ENCODE measurements at regions not wholly inside any gene's neighbourhood (a gene's known extent, or its start where the extent isn't known, plus 50 kb on each side); places are given as distances from the start of the nearest gene placed in this dataset.

DNA sequence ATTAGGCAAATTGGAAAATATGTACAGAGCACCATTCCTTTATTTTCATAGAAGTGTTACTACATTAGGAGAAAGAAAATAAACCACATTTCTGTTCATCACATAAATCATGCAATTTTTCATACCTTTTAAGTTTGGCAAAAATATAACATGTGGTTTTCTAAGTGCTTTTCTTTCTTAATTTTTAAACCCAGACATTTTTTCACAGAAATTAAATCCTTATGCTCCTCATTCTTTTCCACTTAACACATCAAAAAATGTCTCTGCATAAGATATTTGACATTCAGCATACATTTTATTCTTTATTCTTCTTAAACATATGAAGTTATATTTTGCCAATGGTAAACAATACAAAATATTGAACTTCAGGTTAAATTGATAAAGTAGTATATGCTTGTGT, 826.6 kb upstream of the SLIT2 start:
- TF ChIP-seq CTCF (IDR thresholded peaks at IDR 0.05; ENCODE audit: extremely low read depth in 1 of 2, insufficient read depth in 1 of 2, low read depth in 1 of 2, low read length in 2 of 2) (no peak), POLR2AphosphoS5 (IDR thresholded peaks at IDR 0.05; ENCODE audit: insufficient read depth, low read depth, low read length) (no peak), JUN (IDR thresholded peaks at IDR 0.05; ENCODE audit: borderline replicate concordance, insufficient read depth, insufficient read length, low read depth) (no peak), POLR2A (IDR thresholded peaks at IDR 0.05; ENCODE audit: low read depth, low read length) (no peak), EZH2 (IDR thresholded peaks at IDR 0.05; ENCODE audit: borderline replicate concordance, low read depth, low read length, severe bottlenecking) (no peak), GATA2 (IDR thresholded peaks at IDR 0.05; ENCODE audit: insufficient read depth, insufficient read length, low read depth, low read length) (no peak), MYC (IDR thresholded peaks at IDR 0.05; ENCODE audit: low read depth, low read length) (no peak), FOS (IDR thresholded peaks at IDR 0.05; ENCODE audit: borderline replicate concordance, insufficient read depth, low read length) (no peak)
- TF ChIP-seq, protein P1, sequence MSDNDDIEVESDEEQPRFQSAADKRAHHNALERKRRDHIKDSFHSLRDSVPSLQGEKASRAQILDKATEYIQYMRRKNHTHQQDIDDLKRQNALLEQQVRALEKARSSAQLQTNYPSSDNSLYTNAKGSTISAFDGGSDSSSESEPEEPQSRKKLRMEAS (IDR thresholded peaks at IDR 0.05; ENCODE audit: insufficient read depth, insufficient read length), result no peak
- no peak for DNase-seq (ENCODE audit: low read depth, low spot score)
- Histone ChIP-seq H3K79me2 (ENCODE audit: control insufficient read depth, insufficient read depth, low read length) (no peaks in the 10 kb centered on the region), H3K4me2 (ENCODE audit: insufficient read depth, low read length) (no peak overlapping the region), H3K4me3 (replicated peaks in 1 of 3; ENCODE audit: insufficient read depth in 1 of 3, low read depth in 1 of 3, low read length in 3 of 3) (no peak overlapping the region), H3K9me3 (replicated peaks; ENCODE audit: control insufficient read depth, insufficient read depth, low read length) (no peaks in the 10 kb centered on the region), H3K27ac (ENCODE audit: insufficient read depth, low read depth, low read length) (no peak overlapping the region), H3K9me1 (replicated peaks; ENCODE audit: control insufficient read depth, extremely low read depth, insufficient read depth, low read length) (no peaks in the 10 kb centered on the region), H2AFZ (ENCODE audit: low read depth, low read length) (no peak overlapping the region), H3K9ac (replicated peaks; ENCODE audit: extremely low read depth, insufficient read depth, low read length) (no peak overlapping the region), H3K4me1 (ENCODE audit: control insufficient read depth, extremely low read depth, insufficient read depth, low read length) (no peaks in the 10 kb centered on the region), H4K20me1 (replicated peaks; ENCODE audit: control insufficient read depth, extremely low read depth, insufficient read depth, low read length) (no peaks in the 10 kb centered on the region), H3K36me3 (ENCODE audit: control insufficient read depth in 2 of 2, extremely low read depth in 1 of 2, insufficient read depth in 2 of 2, low read length in 2 of 2) (no peaks in the 10 kb centered on the region), H3K27me3 (ENCODE audit: control insufficient read depth in 2 of 2, insufficient read depth in 2 of 2, low read length in 2 of 2) (no peaks in the 10 kb centered on the region)
- dilution Hi-C loops (cut with MboI; ENCODE audit: extremely low pct_ligation_motif_present, low sequenced_read_pairs) (no loop called here), intact Hi-C loops (cut with micrococcal nuclease) (no loop called here)
- no TSS peak for BruUV-seq (replicated peaks)
- POLR2A ChIA-PET, result no interaction called here
- no peak for FAIRE-seq
- CTCF ChIA-PET, result no interaction called here

Data from endothelial cell of umbilical vein (primary cell).